ENCODE measurements at regions not wholly inside any gene's neighbourhood (a gene's known extent, or its start where the extent isn't known, plus 50 kb on each side); places are given as distances from the start of the nearest gene placed in this dataset.

DNA sequence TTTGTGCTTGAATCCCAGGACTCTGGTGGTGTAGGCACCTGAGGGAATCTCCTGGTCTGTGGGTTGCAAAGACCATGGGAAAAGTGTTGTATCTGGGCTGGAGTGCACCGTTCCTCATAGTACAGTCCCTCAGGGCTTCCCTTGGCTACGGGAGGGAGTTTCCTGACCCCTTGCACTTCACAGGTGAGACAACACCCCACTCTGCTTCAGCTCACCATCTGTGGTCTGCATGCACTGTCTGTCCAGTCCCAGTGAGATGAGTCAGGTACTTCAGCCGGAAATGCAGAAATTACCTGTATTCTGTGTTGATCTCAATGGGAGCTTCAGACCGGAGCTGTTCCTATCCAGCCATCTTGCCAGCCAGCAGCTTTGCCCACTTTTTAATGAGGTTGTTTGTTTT is 353.0 kb upstream of the IRS4 start:
- TF ChIP-seq, protein P1, sequence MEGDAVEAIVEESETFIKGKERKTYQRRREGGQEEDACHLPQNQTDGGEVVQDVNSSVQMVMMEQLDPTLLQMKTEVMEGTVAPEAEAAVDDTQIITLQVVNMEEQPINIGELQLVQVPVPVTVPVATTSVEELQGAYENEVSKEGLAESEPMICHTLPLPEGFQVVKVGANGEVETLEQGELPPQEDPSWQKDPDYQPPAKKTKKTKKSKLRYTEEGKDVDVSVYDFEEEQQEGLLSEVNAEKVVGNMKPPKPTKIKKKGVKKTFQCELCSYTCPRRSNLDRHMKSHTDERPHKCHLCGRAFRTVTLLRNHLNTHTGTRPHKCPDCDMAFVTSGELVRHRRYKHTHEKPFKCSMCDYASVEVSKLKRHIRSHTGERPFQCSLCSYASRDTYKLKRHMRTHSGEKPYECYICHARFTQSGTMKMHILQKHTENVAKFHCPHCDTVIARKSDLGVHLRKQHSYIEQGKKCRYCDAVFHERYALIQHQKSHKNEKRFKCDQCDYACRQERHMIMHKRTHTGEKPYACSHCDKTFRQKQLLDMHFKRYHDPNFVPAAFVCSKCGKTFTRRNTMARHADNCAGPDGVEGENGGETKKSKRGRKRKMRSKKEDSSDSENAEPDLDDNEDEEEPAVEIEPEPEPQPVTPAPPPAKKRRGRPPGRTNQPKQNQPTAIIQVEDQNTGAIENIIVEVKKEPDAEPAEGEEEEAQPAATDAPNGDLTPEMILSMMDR (conservative IDR thresholded peaks at IDR 0.05; ENCODE audit: low read depth, low read length) = no peak
- no peak for TF ChIP-seq EZH2 (IDR thresholded peaks at IDR 0.05; ENCODE audit: borderline replicate concordance, low read depth, low read length, poor library complexity, severe bottlenecking)
